Renal cortical epithelial cell (primary cell): ENCODE measurements at regions not wholly inside any gene's neighbourhood (a gene's known extent, or its start where the extent isn't known, plus 50 kb on each side); places are given as distances from the start of the nearest gene placed in this dataset.
A peak's percentile ranks its signal among the peaks of the same experiment; 100 is the strongest.
"Not testable (repeated sequence)": the region's sequence is repeated elsewhere in the genome, so short reads cannot be mapped to it uniquely, and the experiment has no call there.

Experiments used
- DNase-seq: peaks from one replicate; pipeline ENCODE4 v3.0.0-alpha.2; 2011; ENCODE audit warnings: low read depth

DNA sequence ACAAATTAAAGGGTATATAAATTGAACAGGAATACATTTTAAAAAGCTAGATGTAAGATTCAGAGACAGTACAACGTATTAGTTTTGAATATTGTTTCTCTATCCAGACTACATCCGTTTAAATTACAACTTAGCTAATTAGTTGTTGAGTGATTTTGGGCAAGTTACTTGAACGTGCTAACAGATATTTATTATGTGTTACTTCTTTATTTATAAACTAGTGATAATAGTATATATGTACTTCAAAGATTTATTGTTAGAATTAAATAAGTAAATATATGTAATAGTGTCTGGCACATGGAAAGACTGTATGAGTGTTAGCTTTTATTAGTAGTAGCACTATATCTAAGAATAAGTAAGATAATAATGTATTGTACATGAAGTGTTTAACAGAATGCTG is 92.0 kb upstream of the GBE1 start:
- no peak for DNase-seq

DNA sequence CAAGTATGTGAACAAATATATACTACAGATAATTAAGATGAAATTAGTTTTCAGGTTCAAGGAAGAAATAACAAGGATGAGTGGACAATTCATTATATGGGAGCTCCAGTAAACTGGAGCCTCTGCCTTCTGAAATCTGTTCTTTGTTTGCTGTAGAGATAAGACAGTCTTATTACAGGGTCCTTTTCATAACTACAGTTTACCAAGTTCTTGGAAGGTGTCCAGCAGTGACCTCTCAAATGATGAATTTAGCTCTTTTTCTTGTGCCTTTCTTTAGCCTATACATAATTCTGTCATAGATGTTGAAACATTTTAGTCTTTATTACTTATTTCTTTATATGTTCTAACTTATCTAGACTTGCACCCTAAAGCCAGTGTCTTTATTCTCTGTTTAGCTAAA is 89.7 kb upstream of the GBE1 start:
- no peak for DNase-seq

DNA sequence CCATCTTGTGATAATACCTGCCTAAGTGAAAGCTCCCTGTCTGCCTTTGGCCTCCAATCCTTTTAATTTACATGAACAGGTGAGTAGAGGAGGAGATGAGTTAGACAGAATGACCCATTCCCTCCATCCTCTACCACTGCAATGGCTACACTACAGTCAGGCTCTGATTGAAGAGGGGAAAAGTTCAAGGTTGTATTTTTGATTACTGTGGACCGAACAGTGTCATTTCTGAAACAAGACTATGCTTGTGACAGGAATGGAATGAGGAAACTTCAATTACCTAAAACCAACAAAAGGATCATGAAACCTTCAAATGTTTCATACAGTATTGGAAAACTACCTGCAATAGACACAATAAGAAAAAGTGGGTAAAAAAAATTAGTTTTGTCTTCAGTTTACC is 85.5 kb upstream of the GBE1 start:
- DNase-seq: no peak

DNA sequence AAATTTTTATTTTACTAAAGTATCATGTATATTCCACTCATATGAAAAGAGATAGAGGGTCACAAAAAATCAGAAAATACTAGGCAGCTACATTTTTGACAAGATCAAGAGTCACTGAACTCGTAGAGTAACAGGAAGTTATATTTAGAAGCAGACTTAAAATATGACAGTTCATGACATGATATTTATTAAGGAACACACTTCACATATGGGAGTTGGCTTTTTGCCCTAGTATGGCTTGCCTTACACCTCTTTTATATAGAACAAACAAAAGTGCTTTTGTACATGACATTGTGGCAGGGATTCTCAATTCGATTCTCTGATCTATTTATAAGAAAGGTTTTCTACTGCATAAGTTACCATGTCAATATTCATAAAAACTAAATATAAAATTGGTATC is 80.1 kb upstream of the GBE1 start:
- DNase-seq: no peak

DNA sequence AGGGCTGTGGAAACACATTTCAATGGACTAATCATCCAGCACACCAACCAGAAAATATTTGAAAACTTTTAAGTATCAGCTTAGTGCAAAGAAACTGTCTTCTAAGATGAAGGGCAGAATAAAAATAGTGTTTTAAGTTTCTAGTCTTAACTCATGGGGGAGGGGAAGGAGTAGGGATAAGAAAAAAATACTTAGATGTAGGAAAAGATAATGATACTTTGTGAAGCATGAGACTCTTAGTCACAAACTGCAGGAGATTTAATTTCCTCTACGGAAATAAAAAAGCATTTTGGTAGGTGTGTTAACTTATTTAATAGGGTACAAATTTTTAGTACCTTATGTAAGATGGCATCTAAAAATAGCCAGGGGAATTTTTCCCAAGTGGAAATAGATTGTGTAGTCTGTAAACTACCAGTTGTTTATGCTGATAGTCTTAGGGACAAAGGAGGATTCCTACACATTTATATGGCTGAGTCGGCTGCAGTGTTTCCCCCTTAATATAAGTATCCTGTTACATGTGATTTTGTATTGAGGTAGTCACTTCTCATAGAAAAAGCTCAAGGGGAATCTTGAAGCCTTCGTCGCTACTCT is 78.2 kb upstream of the GBE1 start:
- peak; percentile 25 for DNase-seq

DNA sequence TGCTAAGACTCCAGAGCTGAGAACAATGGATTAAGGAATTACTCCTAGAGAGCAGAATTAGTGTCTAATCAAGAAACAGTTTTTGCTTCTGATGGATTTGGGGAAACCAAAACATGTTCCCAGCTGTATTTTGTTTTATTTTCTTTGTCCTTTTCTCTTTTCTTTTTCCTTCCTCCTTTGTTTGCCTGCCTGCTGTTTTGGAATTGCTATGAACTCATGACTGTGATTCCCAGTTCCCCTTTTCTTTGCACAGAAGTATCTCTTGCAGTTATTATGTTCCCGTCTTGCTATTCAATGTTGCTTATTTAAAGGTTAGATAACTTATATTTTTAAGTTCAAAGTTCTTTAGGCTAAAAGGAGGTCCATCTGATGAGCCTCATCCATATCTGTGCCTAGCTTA is 77.0 kb upstream of the GBE1 start:
- DNase-seq: no peak

DNA sequence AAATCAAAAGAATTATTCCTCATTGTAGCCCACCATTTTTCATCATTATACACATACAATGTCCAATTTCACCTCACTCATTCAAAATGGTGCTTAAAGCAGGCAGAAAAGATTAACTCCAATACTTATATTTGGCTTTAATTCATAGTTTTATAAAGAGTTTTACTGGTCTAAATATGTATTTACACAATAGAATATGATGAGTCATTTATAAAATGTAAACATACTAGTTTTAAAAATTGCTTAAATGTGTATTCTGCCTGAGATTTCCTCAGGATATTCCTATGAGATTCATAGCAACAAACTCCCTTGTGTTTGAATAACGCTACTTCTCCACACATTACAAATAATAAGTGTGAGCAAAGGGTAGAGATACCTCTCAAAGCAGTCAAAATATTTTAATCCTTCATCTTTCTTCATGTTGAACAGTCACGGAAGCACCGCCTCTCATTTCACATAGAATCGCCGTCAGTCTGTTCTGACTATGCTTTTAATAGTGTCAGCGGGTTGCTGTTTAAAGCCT is 75.7 kb upstream of the GBE1 start:
- DNase-seq: no peak

DNA sequence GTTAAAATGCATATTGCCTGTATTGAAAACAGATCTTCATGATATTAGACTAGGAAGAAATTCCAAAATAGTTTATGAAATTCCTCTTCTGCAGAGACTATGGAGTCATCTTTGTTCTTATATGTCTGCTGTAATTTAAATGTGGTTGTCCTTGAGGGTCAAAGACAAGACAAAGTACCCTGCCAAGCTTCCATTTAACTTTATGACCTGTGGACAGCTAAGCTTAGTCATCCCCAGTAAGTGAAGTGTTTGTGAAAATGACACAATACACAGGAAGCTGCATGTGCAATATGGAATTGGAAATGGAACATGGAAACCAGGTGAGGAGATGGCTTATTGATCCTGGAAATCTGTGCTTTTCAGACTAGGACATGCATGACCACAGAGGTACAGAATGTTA is 68.5 kb upstream of the GBE1 start:
- DNase-seq: peak; percentile 40

DNA sequence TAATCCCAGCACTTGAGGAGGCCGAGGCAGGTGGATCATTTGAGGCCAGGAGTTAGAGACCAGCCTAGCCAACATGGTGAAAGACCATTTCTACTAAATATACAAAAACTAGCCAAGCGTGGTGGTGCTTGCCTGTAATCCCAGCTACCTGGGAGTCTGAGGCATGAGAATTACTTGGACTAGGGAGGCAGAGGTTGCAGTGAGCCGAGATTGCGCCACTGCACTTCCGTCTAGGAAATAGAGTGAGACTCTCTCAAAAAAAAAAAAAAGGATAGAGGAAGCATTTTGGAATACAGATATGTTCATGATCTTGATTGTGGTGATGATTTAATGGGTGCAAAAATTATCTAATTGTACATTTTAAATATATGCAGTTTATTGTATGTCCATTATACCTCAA is 67.8 kb upstream of the GBE1 start:
- DNase-seq: not testable (repeated sequence)

DNA sequence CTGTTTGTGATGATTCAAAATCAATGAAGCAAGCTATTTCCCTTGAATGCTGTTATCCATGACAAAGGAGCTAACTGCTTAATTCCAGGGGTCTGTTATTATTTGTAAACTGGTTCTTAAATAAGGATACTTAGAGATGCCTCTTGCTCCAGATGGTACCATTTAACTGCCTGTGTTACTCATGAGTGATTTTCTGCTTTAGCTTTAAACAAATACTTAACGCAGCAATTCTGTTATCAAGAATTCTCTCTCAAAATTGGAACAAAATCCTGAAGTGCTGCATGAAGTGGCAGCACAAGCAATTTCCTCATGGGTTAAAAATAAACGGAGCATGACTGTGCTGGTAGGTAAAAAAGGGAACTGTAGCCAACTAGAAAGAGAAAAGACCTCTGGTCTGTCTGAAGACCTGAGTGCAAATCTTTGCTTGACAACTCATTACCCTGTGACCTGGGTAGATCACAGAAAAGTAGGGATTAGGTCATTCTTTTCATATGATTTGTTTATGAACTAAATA is 62.5 kb upstream of the GBE1 start:
- peak; percentile 74 for DNase-seq

DNA sequence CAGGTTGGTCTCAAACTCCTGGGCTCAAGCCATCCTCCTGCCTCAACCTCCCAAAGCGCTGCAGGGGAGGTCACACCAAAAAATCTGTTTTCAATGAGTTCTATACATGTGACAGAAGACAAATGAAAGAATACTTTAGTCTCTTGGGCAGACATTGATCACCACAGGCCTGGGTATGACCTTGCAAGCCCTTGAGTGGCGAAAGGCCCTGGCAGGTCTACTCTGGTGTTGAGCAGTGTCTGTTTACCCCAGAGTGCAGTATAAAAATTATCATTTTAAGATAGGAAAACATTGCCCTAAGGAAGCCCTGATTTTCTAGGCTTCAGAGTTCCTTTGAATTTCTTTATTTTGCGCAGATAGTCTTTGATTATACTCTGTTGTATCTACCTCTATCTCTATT is 61.6 kb upstream of the GBE1 start:
- no peak for DNase-seq

DNA sequence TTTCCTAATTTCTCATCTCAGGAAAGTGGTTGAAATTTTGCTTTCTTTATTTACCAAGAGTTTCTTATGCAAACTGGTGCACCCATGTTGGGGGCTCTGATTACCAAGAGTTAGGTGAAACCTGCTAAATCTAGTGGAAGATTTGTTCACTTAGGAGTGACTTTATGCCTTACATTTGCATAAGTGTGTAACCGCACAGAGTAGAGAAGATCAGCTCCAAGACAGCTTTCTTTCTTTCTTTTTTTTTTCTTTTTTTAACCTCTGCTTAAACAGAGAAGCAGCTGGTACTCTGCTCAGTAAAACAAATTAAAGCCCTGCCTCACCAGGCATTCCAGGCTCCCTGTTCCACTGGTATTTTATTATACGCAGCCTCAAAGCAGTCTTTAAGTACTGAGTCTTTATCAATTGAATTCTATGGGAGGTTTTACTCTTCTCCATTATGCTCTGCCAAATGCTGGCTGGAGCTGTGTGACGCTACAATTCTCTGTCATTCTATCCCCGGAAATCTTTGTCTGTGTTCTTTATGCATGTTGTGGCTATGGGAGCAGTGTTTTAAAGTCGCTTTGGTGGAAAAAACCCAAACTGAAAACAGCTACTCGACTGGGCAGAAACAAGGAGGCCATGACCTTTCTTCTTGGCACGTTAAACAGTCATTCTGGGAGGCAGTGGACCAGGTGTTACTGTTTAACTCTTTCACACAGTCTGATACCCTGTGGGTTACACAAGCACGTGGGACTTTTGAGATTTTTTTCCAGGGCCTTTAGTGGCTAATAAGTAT is 55.2 kb upstream of the GBE1 start:
- DNase-seq: peak; percentile 96

DNA sequence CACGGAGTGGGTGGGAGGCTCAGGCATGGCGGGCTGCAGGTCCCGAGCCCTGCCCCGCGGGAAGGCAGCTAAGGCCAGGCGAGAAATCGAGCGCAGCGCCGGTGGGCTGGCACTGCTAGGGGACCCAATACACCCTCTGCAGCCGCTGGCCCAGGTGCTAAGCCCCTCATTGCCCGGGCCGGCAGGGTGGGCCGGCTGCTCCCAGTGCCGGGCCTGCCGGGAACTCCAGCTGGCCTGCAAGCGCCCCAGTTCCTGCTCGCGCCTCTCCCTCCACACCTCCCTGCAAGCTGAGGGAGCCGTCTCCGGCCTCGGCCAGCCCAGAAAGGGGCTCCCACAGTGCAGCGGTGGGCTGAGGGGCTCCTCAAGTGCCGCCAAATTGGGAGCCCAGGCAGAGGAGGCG is 50.7 kb upstream of the GBE1 start:
- not testable (repeated sequence) for DNase-seq
